B cell (primary cell): ENCODE measurements at regions not wholly inside any gene's neighbourhood (a gene's known extent, or its start where the extent isn't known, plus 50 kb on each side); places are given as distances from the start of the nearest gene placed in this dataset.

Source experiments
- ATAC-seq: fragments of 200-7000 bp; cut with Tn5 transposase; one replicate; pipeline ENCODE4 v1.10.0; 2021; ENCODE audit warnings: low read depth, mild to moderate bottlenecking, moderate number of reproducible peaks, moderate library complexity
- CTCF ChIA-PET: fragments of 350-600 bp; sonication (Branson Sonifier 250); formaldehyde crosslinking; loops from one replicate; lab custom pipeline; 2021; ENCODE audit warnings: antibody characterized with exemption, inconsistent platforms; lab: Charles Lee
- POLR2A ChIA-PET: fragments of 350-600 bp; sonication (Branson Sonifier 250); formaldehyde crosslinking; loops from one replicate; lab custom pipeline; 2021; ENCODE audit warnings: antibody characterized with exemption; lab: Charles Lee
- DNase-seq: peaks from one replicate; pipeline ENCODE4 v3.0.0; 2013
- H2AFZ ChIP-seq: 2 replicates; pipeline ENCODE4 v1.6.1; 2012; ENCODE audit warnings: mild to moderate bottlenecking, low read depth, low read length; ENCODE audit not compliant: insufficient read depth, poor library complexity, severe bottlenecking
- H3K27ac ChIP-seq, 2 donors: 1 replicate in 1 of 2; 2 replicates in 1 of 2; pipeline ENCODE4 v1.5.1; 2012 to 2013; ENCODE audit warnings: low read length in 2 of 2, mild to moderate bottlenecking in 2 of 2, moderate library complexity in 1 of 2
- H3K27me3 ChIP-seq, 4 experiments: fragments of 200-600 bp in 1 of 4; sonication (generic) in 1 of 4; replicated peaks in 1 of 4; 1 replicate in 2 of 4; 2 replicates in 2 of 4; pipeline versions ENCODE4 v1.6.1 to v1.7.0; 2013 to 2016; ENCODE audit warnings: low read length in 3 of 4, mild to moderate bottlenecking in 2 of 4, mixed read lengths in 1 of 4, moderate library complexity in 1 of 4; ENCODE audit not compliant: insufficient read depth in 4 of 4, control insufficient read depth in 3 of 4; ENCODE audit errors: control extremely low read depth in 1 of 4
- H3K36me3 ChIP-seq, 2 experiments: replicated peaks in 1 of 2; 1 replicate in 1 of 2; 2 replicates in 1 of 2; pipeline versions ENCODE4 v1.6.1 to v1.7.1; 2013; ENCODE audit warnings: low read length in 1 of 2; ENCODE audit not compliant: insufficient read depth in 2 of 2, control insufficient read depth in 1 of 2; ENCODE audit errors: control extremely low read depth in 1 of 2, extremely low read depth in 1 of 2
- H3K4me1 ChIP-seq, 2 donors: fragments of 200-600 bp in 1 of 2; sonication (generic) in 1 of 2; 1 replicate in 1 of 2; 2 replicates in 1 of 2; pipeline versions ENCODE4 v1.5.1 to v1.6.1; 2013 to 2017; ENCODE audit warnings: low read length in 2 of 2; ENCODE audit not compliant: control insufficient read depth in 2 of 2, insufficient read depth in 2 of 2
- H3K4me2 ChIP-seq: replicated peaks from 2 replicates; pipeline ENCODE3; 2012; ENCODE audit warnings: mild to moderate bottlenecking, low read depth, low read length; ENCODE audit not compliant: poor library complexity, severe bottlenecking
- H3K4me3 ChIP-seq, 5 experiments: fragments of 200-600 bp in 1 of 5; sonication (generic) in 1 of 5; 1 replicate in 3 of 5; 2 replicates in 2 of 5; pipeline versions ENCODE4 v1.5.1 to v1.7.0; 2011 to 2016; ENCODE audit warnings: low read length in 4 of 5, mild to moderate bottlenecking in 4 of 5, low read depth in 2 of 5, control low read depth in 1 of 5, moderate library complexity in 1 of 5; ENCODE audit not compliant: insufficient read depth in 1 of 5; ENCODE audit errors: control extremely low read depth in 1 of 5, extremely low read depth in 1 of 5
- H3K79me2 ChIP-seq: fragments of 200-600 bp; sonication (generic); one replicate; pipeline ENCODE4 v1.6.0; 2016; ENCODE audit warnings: low read length; ENCODE audit not compliant: control insufficient read depth, insufficient read depth
- H3K9ac ChIP-seq: fragments of 200-600 bp; sonication (generic); 2 replicates; pipeline ENCODE4 v1.6.1; 2017; ENCODE audit warnings: mild to moderate bottlenecking, low read length, moderate library complexity
- H3K9me3 ChIP-seq, 3 donors: one replicate each; pipeline versions ENCODE4 v1.6.1 to v1.7.1; 2013; ENCODE audit warnings: low read length in 2 of 3; ENCODE audit not compliant: control insufficient read depth in 2 of 3, insufficient read depth in 1 of 3; ENCODE audit errors: control extremely low read depth in 1 of 3
- H4K20me1 ChIP-seq: 2 replicates; pipeline ENCODE4 v1.6.0; 2012; ENCODE audit warnings: mild to moderate bottlenecking, low read length; ENCODE audit not compliant: insufficient read depth, control insufficient read depth, poor library complexity, severe bottlenecking
- H3K27ac Mint-ChIP-seq: one replicate; pipeline ENCODE4 v1.8.0; 2021; ENCODE audit warnings: mixed read lengths
- H3K27me3 Mint-ChIP-seq: one replicate; pipeline ENCODE4 v1.8.0; 2021; ENCODE audit warnings: mixed read lengths
- H3K4me1 Mint-ChIP-seq: one replicate; pipeline ENCODE4 v1.8.0; 2021; ENCODE audit warnings: mixed read lengths
- H3K4me3 Mint-ChIP-seq: one replicate; pipeline ENCODE4 v1.8.0; 2021; ENCODE audit warnings: mixed read lengths
- H3K9me3 Mint-ChIP-seq: one replicate; pipeline ENCODE4 v1.8.0; 2022; ENCODE audit warnings: mixed read lengths; ENCODE audit not compliant: insufficient read depth
- EZH2 ChIP-seq: IDR thresholded peaks from 2 replicates; pipeline ENCODE4 v1.6.1; 2012; ENCODE audit warnings: borderline replicate concordance, low read depth, mild to moderate bottlenecking, moderate library complexity, low read length; ENCODE audit not compliant: insufficient read depth, poor library complexity, severe bottlenecking
- WGBS: methylation state at CpG from one replicate; pipeline ENCODE4 v1.1.5; 2013; ENCODE audit warnings: missing lambda C conversion rate; ENCODE audit not compliant: insufficient coverage; 5-methylcytosine and 5-hydroxymethylcytosine counted together
- intact Hi-C: fragments of 100-400 bp; cut with micrococcal nuclease; formaldehyde crosslinking; loops from one replicate; pipeline ENCODE4 v1.10.0; 2022
- TF ChIP-seq, protein P1 (sequence below): fragments of 200-600 bp; IDR thresholded peaks from one replicate; pipeline ENCODE4 v1.8.0; 2022; ENCODE audit warnings: antibody characterized with exemption, mild to moderate bottlenecking

DNA sequence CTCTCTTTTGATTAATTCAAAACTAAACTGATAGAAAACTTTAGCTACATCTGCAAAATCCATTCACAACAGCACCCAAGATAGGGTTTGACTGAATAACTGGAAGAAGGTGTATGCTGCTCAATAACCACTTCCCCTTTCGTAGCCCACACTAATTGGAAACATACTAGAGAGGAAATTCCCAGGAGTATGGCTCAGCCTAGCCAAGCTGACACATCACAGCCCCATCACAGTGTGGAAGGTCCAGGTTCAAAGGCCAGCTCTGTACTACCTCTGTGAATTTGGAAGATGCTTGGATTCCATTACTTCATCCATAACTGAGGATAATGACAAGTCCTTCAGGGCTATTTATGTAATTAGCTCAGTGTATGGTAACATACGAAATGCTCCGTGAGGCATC lies 185.4 kb downstream of the FBXO15 start:
- intact Hi-C loops, result no loop called here
- DNase-seq, result no peak
- TF ChIP-seq, protein P1, sequence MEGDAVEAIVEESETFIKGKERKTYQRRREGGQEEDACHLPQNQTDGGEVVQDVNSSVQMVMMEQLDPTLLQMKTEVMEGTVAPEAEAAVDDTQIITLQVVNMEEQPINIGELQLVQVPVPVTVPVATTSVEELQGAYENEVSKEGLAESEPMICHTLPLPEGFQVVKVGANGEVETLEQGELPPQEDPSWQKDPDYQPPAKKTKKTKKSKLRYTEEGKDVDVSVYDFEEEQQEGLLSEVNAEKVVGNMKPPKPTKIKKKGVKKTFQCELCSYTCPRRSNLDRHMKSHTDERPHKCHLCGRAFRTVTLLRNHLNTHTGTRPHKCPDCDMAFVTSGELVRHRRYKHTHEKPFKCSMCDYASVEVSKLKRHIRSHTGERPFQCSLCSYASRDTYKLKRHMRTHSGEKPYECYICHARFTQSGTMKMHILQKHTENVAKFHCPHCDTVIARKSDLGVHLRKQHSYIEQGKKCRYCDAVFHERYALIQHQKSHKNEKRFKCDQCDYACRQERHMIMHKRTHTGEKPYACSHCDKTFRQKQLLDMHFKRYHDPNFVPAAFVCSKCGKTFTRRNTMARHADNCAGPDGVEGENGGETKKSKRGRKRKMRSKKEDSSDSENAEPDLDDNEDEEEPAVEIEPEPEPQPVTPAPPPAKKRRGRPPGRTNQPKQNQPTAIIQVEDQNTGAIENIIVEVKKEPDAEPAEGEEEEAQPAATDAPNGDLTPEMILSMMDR, result no peak
- TF ChIP-seq EZH2, result no peak
- Histone ChIP-seq H3K4me1 (peaks cover 7 to 15% of the 10 kb centered on the region in 2 donors), H3K4me2 (no peak overlapping the region), H2AFZ (no peak overlapping the region), H3K9ac (no peak overlapping the region), H3K27me3 (no peaks in the 10 kb centered on the region), H3K36me3 (no peaks in the 10 kb centered on the region), H3K79me2 (no peaks in the 10 kb centered on the region), H3K4me3 (no peak overlapping the region), H3K27ac (no peak overlapping the region), H3K9me3 (peaks cover 0 to 8% (median 0%) of the 10 kb centered on the region in 3 donors), H4K20me1 (no peaks in the 10 kb centered on the region)
- peaks cover 20% of the 10 kb centered on the region for H3K4me1 Mint-ChIP-seq
- no CpG with 5 or more reads among the region's 3 CpGs for WGBS
- CTCF ChIA-PET, result no interaction called here
- ATAC-seq, result peak; percentile 36
- H3K9me3 Mint-ChIP-seq, result peaks cover 10% of the 10 kb centered on the region
- H3K27me3 Mint-ChIP-seq, result peaks cover 3% of the 10 kb centered on the region
- POLR2A ChIA-PET, result no interaction called here
- H3K4me3 Mint-ChIP-seq, result no peak overlapping the region
- no peak overlapping the region for H3K27ac Mint-ChIP-seq

GRCh38 chr18:73961804-73962203 lies 185.8 kb downstream of the FBXO15 start:
- ChIA-PET CTCF (no interaction called here), POLR2A (no interaction called here)
- ATAC-seq (no peak), DNase-seq (no peak)
- Histone ChIP-seq H3K27me3 (no peaks in the 10 kb centered on the region), H3K4me3 (no peak overlapping the region), H2AFZ (no peak overlapping the region), H3K9ac (no peak overlapping the region), H3K4me1 (peaks cover 7 to 15% of the 10 kb centered on the region in 2 donors), H4K20me1 (no peaks in the 10 kb centered on the region), H3K27ac (no peak overlapping the region), H3K36me3 (no peaks in the 10 kb centered on the region), H3K9me3 (peaks cover 0 to 8% (median 0%) of the 10 kb centered on the region in 3 donors), H3K4me2 (no peak overlapping the region), H3K79me2 (no peaks in the 10 kb centered on the region)
- Mint-ChIP-seq H3K27ac (no peak overlapping the region), H3K27me3 (peaks cover 3% of the 10 kb centered on the region), H3K9me3 (peaks cover 10% of the 10 kb centered on the region), H3K4me3 (no peak overlapping the region), H3K4me1 (peaks cover 20% of the 10 kb centered on the region)
- TF ChIP-seq EZH2, result no peak
- TF ChIP-seq, protein P1, result no peak
- intact Hi-C loops, result no loop called here
